NCI-H2196 (cell line): ENCODE measurements at regions not wholly inside any gene's neighbourhood (a gene's known extent, or its start where the extent isn't known, plus 50 kb on each side); places are given as distances from the start of the nearest gene placed in this dataset.

Experiments
- DNase-seq: peaks from one replicate; lab custom pipeline; 2025; ENCODE audit not compliant: unreplicated experiment; lab: John Stamatoyannopoulos, UW

DNA sequence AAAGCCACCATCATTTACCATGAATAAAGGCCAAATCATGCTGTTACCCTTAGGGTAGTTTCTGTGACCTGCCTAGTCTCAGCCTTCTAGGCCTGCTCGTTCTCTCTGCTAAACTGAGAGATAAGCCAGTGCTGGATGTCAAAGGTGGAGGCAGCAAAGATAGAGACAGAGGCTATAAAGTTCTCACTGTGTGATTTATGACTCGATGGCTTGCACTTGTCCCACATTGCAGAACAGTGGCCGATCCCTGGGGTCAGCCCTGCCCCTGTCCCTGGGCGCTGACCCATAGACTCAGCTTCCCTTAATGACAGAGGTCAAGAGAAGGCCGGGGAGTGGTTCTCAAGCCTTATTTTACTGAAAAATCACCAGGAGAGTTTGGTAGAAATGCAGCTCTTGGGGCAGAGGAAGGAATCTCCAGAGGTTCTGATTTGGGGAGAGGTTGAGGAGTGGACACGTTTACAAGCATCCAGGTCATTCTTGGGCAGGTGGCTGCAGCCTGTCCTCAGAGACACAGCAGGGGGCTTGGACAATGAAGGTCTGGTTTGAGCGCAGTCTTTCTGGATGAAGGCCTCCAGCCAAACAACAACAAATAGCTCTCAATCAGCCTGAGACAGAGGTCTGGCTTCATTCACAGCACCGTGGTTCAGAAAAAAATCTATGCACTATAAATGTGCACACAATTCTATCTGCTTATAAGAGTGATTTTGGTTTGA, 143.5 kb downstream of the ACKR3 start:
- no peak for DNase-seq

- no peak for DNase-seq
Observed at GRCh38 chr2:236714080-236714479, 144.5 kb downstream of the ACKR3 start.

DNA sequence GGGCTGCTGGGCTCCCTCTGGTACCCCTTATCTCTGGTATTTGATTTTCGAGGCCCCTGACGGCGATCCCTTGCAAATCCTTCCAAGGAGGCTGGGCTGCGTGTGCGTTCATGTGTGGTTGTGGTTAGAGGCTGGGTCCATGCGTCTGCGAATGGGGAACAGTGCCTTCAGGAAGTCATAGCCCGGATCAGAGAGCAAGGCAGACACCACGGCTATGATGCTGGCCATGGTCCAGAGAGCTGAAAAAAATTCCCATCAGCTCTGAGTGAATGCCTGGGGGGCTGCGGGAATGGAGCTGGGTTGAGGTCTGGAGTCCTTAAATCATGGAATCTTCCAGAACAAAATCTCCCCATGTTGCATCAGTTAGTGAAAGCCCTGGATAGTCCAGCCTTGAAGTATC, 145.5 kb downstream of the ACKR3 start:
- no peak for DNase-seq

DNA sequence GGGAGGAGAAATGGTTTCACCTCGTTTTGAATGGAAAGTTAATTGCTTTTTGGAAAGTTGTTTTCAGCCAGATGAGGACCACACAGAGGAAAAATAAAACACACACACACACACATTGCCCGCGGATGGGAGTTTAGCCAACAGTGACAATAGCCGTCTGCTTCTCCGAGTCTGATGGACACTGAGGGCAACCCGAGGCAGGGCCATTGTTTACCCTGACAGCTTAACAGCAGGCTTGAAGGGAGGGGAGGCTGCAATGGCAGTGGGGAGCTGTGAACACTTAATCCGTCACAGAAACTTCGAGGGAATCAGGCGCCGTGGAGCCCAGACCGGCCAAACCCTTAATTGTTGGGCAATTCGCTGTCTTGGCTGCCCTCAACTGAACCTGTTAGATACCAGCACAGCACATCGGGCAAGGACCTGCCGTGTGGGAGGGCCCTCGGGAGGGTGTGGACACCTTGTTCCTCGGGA, 145.9 kb downstream of the ACKR3 start:
- no peak for DNase-seq

GRCh38 chr2:236717120-236717519, 147.5 kb downstream of the ACKR3 start:
- no peak for DNase-seq

- no peak for DNase-seq
Observed at GRCh38 chr2:236717729-236718128, 148.1 kb downstream of the ACKR3 start.

DNA sequence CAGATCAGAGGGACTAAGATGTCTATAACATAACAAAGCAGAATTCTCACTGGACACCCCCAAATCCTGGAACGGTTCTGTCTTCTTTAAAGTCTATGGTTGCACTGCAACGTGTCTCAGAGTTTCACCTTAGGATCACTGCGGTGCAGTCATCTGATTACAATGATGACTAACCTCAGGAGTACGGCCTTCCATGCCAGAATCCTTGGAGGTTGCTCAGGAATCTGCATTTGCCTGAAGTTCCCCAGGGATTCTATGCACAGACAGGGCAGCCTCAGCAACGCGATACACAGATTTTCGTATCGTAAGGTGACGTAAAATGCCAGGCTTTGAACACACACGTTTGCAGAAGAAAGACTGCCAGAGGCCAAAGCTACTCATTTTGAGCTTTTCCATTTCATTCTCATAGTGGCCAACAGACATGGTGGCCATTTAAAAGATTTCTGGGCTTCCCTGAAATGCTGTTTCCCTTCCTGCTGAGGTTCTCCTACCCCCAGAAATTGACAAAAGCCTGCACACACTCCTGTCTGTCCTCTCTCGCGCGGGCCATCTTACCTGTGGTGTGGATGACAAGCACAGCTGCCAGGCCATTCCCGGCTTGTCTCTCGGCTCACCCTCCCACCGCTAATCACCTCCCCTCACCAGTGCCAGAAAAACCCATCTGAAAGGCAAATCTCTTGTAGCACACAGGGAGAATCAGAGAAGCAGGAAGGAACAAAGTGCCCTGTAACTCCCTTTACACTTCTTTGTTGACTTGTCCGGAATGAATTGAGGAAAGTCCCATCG, 148.8 kb downstream of the ACKR3 start:
- DNase-seq, result no peak

DNA sequence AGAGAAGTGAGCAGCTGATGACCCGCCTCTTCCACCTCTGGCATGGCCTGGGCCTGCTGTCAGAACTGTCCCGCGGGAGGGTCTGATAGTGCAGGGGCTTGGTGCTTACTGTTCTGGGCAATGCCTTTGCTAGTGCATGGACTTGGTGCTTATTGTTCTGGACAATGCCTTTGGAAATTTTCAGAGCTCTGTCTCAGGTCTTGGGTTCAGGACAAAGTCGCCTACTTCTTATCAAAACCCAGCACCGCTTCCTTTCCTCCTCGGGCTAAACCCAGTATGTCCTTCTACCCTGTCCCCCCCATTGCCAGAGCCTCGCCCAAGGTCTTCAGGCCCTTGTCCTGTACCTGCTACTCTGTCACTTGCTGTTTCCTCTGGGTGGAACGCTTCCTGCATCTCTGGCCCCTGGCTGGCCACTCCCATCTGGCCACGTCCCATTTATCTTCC, 149.6 kb downstream of the ACKR3 start:
- no peak for DNase-seq

- no peak for DNase-seq
Observed at GRCh38 chr2:236720974-236721540, 151.4 kb downstream of the ACKR3 start.

GRCh38 chr2:236724200-236724599, 154.6 kb downstream of the ACKR3 start:
- DNase-seq, result no peak

DNA sequence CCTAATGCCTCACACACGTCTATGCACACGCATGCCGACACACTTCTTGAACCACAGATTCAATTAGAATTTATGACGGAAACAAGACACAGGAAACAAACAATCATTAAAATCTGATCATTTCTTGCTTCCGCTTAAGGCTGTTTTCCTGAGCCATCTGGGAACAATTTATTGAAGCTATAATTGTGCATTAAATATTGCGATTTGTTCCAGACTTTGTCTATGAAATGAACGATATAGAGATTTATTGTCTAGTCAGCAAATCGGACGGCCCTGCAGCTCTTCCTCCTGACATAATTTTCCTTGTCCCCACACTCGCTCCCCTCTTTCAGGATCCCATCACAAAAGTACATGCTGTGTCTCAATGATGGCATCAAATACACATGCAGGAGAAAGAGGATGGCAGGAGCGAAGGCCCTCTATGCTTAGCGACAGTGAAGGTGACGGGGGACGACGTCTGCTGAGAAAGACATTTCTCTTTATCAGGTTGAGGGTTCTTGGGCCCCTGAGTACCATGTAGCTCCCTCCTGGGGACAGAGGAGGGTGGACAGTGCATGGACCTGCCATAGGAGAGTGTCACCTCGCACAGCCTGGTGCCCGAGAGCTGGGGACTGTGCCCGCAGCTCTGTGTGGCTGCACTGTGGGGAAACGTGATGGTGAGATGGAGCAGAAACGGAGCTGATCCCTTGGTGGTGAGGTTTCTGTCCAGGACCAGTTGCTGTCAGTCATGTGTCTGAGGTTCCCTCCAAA, 157.3 kb downstream of the ACKR3 start:
- no peak for DNase-seq

DNA sequence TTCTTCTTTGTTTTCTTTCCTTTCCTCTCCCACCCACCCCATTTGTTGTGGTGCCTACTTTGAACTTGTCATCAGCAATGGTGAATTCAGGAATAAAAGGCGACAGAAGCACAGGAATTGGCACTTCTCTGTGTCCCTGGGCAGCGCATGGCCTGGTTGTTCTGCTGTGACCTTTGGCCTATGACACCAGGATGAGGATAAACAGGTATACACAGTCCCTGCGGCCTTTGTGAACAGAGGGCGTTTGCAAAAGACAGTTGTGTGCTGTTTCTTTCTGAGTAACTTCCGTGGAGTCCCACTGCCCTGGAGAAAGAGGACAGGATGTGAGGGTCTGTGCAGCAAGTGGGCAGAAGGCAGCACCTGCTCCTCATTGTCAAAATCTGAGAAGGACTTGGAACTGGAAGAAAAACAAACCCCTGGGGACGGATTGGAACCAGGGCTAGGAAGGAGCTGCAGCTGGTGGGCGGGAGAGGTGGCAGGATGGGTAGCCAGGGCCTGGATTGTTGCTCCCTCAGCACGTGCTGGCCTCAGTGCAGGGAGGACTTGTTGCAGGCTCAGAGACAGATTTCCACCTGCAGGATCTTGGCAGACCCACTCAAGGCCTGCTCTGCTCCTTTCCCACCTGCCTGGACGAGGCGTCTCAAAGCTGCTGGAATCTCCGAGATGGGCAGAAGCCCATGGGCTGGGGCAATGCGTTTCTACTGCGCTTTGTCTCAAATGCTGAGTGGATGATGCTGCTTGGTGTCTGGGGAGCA, 159.5 kb downstream of the ACKR3 start:
- no peak for DNase-seq

- DNase-seq, result no peak
Observed at GRCh38 chr2:236730393-236730792, 160.8 kb downstream of the ACKR3 start.

DNA sequence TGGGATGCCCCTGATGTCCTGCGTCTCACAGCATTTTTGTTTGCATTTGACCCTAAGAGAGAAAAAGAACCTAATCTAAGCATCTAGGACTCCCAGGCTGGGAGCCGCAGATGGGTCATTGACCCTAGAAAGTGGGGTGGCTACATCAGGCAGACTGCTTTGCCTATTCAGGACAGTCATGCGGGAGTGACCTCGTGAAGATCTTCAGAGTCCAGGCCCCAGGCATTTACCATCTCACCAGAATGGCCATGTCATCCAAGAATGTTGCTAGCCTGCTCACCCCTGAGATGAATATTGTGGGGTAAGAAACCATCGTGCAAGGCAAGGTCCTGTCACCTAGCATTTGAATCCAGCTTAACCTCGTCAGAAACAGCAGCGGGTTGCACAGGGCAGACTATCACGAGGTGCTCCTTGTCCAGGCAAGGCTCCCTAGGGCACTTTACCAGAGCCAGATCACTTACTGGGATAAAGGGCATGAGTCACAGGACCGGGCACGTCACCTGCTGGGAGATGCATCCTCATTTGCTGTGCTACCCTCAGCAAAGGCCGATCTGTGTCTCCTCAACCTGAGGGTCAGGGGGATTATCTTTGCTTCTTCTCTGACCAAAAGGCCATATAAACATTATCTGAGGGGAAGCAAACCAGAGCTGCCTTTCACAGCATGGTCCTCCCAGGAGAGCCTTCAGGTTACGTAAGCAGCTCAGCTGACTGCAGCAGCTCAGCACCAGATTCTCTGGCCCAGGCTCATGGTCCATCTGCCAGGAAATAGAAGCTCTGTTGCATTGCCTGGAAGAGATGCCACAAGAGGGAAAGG, 162.3 kb downstream of the ACKR3 start:
- peak; percentile 51 for DNase-seq

- DNase-seq, result no peak
Observed at GRCh38 chr2:236733156-236733555, 163.5 kb downstream of the ACKR3 start.

GRCh38 chr2:236735825-236736238, 166.2 kb downstream of the ACKR3 start:
- no peak for DNase-seq

GRCh38 chr2:236738030-236738429, 168.4 kb downstream of the ACKR3 start:
- no peak for DNase-seq

- DNase-seq, result no peak
Observed at GRCh38 chr2:236738896-236739295, 169.3 kb downstream of the ACKR3 start.

DNA sequence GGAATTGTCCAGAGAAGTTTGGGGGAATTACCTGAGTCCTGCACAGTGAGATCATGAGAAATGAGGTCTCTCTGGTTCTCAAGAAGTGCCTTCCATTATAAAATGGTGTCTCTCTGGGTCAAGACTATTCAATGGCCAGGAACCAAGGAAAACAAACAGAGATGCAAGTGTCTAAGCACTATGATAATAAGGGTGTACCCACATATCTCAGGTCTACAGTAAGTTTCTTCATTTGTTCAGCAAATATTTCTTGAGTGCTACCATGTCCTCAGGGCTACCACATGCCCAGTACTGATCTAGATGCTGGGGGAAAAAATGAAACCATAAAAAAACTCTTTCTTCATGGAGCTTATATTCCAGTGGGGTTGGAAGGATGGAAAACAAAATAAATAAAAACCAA, 170.0 kb downstream of the ACKR3 start:
- no peak for DNase-seq

GRCh38 chr2:236740506-236740905, 170.9 kb downstream of the ACKR3 start:
- no peak for DNase-seq
